ENCODE measurements at regions not wholly inside any gene's neighbourhood (a gene's known extent, or its start where the extent isn't known, plus 50 kb on each side); places are given as distances from the start of the nearest gene placed in this dataset.
"Not testable (repeated sequence)": the region's sequence is repeated elsewhere in the genome, so short reads cannot be mapped to it uniquely, and the experiment has no call there.

GRCh38 chr14:43119672-43120071 lies 1387.4 kb downstream of the FSCB start:
- TF ChIP-seq ZFX (IDR thresholded peaks at IDR 0.05): no peak
- TF ChIP-seq, protein P1, sequence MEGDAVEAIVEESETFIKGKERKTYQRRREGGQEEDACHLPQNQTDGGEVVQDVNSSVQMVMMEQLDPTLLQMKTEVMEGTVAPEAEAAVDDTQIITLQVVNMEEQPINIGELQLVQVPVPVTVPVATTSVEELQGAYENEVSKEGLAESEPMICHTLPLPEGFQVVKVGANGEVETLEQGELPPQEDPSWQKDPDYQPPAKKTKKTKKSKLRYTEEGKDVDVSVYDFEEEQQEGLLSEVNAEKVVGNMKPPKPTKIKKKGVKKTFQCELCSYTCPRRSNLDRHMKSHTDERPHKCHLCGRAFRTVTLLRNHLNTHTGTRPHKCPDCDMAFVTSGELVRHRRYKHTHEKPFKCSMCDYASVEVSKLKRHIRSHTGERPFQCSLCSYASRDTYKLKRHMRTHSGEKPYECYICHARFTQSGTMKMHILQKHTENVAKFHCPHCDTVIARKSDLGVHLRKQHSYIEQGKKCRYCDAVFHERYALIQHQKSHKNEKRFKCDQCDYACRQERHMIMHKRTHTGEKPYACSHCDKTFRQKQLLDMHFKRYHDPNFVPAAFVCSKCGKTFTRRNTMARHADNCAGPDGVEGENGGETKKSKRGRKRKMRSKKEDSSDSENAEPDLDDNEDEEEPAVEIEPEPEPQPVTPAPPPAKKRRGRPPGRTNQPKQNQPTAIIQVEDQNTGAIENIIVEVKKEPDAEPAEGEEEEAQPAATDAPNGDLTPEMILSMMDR (conservative IDR thresholded peaks at IDR 0.05): no peak

DNA sequence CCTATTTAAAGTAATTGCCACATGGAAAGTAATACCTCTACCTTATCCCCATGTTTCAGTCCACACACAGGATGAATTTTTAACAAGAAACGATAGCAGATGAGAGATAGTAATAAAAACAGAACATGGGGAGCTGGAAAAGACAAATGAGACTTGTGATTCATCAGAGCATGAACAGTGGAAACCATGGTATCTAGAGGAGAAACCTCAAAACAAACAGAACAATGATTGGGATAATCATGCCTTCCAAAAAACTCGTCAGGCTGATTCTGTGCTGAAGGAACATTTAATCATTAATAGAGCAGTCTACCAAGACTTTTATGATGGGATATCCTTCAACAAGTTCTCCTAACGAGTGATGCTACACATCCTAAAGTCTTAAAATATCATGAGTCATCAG lies 1390.7 kb downstream of the FSCB start:
- TF ChIP-seq ZFX (IDR thresholded peaks at IDR 0.05): no peak
- TF ChIP-seq, protein P1 (conservative IDR thresholded peaks at IDR 0.05): no peak
- no peak overlapping the region for H3K27ac ChIP-seq

More at GRCh38 chr14:43119672-43120071, 1387.4 kb downstream of the FSCB start:
- H3K27ac ChIP-seq: no peak overlapping the region

DNA sequence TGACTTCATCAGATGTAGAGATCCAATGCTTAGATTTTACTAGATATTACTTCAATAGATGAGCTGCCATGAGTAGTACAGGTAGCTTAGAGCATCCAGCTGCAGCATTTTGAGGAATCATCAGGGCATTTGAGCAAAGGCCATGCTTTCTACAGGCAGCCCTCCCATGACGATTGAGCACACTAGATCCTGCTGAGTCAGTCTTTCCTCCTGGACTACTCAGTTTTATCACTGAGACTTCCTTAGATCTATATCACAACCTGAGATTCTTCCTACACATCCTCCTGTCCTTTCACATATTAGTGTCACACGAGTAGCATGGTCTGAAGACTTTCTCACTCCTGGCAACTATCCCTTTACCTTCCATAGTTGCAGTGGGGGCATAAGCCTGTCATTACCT lies 1401.8 kb downstream of the FSCB start:
- TF ChIP-seq, protein P1 (conservative IDR thresholded peaks at IDR 0.05): no peak
- TF ChIP-seq ZFX (IDR thresholded peaks at IDR 0.05): no peak
- H3K27ac ChIP-seq: no peak overlapping the region

DNA sequence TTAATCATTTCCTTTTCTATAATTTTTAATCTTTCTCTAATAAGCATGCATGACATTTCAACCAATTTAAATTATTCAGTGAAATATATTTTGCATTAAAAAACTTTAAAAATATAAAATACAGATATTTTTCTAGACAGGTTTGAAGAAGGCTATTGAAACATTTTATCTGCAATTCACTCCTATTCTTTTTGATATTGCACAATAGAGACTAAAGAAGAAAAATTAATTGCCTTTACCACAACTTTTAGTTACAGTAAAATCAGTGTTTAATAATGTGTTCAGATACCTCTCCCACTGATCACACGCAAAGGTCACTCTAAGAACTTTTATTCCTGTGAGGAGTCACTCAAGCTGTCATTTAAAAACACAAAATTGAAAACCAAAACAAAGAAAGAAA lies 1416.7 kb downstream of the FSCB start:
- H3K27ac ChIP-seq: no peak overlapping the region
- TF ChIP-seq, protein P1 (conservative IDR thresholded peaks at IDR 0.05): no peak
- TF ChIP-seq ZFX (IDR thresholded peaks at IDR 0.05): no peak

GRCh38 chr14:43087666-43088065 lies 1419.4 kb downstream of the FSCB start:
- TF ChIP-seq ZFX (IDR thresholded peaks at IDR 0.05): no peak
- TF ChIP-seq, protein P1 (conservative IDR thresholded peaks at IDR 0.05): no peak

GRCh38 chr14:43085819-43086218 lies 1421.3 kb downstream of the FSCB start:
- TF ChIP-seq, protein P1 (conservative IDR thresholded peaks at IDR 0.05): no peak
- no peak for TF ChIP-seq ZFX (IDR thresholded peaks at IDR 0.05)
- no peak overlapping the region for H3K27ac ChIP-seq

More at GRCh38 chr14:43087666-43088065, 1419.4 kb downstream of the FSCB start:
- H3K27ac ChIP-seq: no peak overlapping the region

GRCh38 chr14:43067372-43067771 lies 1439.7 kb downstream of the FSCB start:
- H3K27ac ChIP-seq: not testable (repeated sequence)

GRCh38 chr14:43056106-43056505 lies 1449.4 kb downstream of the LRFN5 start:
- no peak overlapping the region for H3K27ac ChIP-seq
- TF ChIP-seq, protein P1 (conservative IDR thresholded peaks at IDR 0.05): no peak
- TF ChIP-seq ZFX (IDR thresholded peaks at IDR 0.05): no peak
